Panc1 (cell line): ENCODE measurements at regions not wholly inside any gene's neighbourhood (a gene's known extent, or its start where the extent isn't known, plus 50 kb on each side); places are given as distances from the start of the nearest gene placed in this dataset.

Experiments used
- ATAC-seq: fragments of 200-7000 bp; cut with Tn5 transposase; 2 replicates; pipeline ENCODE4 v1.9.1; 2020; ENCODE audit warnings: mild to moderate bottlenecking, moderate library complexity
- BruUV-seq: library from RNA; stranded (reverse); fragments of 400-500 nt; replicated peaks from 2 replicates; lab custom pipeline; 2021; lab: Mats Ljungman, UMichigan
- CTCF ChIA-PET: fragments of 300-600 bp; sonication (Branson Sonifier 250); formaldehyde crosslinking; loops from one replicate; lab custom pipeline; 2022; ENCODE audit warnings: antibody characterized with exemption; lab: Charles Lee
- POLR2A ChIA-PET: fragments of 300-600 bp; sonication (Branson Sonifier 250); formaldehyde crosslinking; loops from one replicate; lab custom pipeline; 2022; ENCODE audit warnings: antibody characterized with exemption; lab: Charles Lee
- DNase-seq: peaks from one replicate; pipeline ENCODE4 v3.0.0-alpha.2; 2010; ENCODE audit warnings: low read depth, low spot score
- H3K27ac ChIP-seq: 2 replicates; pipeline ENCODE4 v1.5.1; 2011; ENCODE audit warnings: mild to moderate bottlenecking, low read length, inconsistent platforms
- H3K27me3 ChIP-seq: fragments of 200-500 bp; sonication (Bioruptor generic); 2 replicates; pipeline ENCODE4 v1.6.0; 2014; ENCODE audit warnings: low read length, inconsistent platforms; ENCODE audit not compliant: control insufficient read depth, insufficient read depth
- H3K36me3 ChIP-seq: fragments of 200-500 bp; sonication (Bioruptor generic); 2 replicates; pipeline ENCODE4 v1.5.1; 2014; ENCODE audit warnings: inconsistent platforms, mild to moderate bottlenecking, low read length, moderate library complexity; ENCODE audit not compliant: control insufficient read depth, insufficient read depth
- H3K4me1 ChIP-seq: 2 replicates; pipeline ENCODE4 v1.5.1; 2011; ENCODE audit warnings: inconsistent platforms, mild to moderate bottlenecking, low read length, moderate library complexity; ENCODE audit not compliant: control insufficient read depth, insufficient read depth
- H3K4me3 ChIP-seq, 2 experiments: 2 replicates each; pipeline ENCODE4 v1.5.1; 2011 to 2012; ENCODE audit warnings: low read depth in 2 of 2, low read length in 2 of 2, mild to moderate bottlenecking in 2 of 2, inconsistent platforms in 1 of 2, moderate library complexity in 1 of 2
- H3K9me3 ChIP-seq: fragments of 200-500 bp; sonication (Bioruptor generic); 2 replicates; pipeline ENCODE4 v1.5.1; 2014; ENCODE audit warnings: low read depth, mild to moderate bottlenecking, inconsistent platforms, low read length, moderate library complexity; ENCODE audit not compliant: control insufficient read depth, insufficient read depth
- POLR2AphosphoS5 ChIP-seq: IDR thresholded peaks from 2 replicates; pipeline ENCODE4 v1.6.1; 2012; ENCODE audit warnings: mild to moderate bottlenecking, low read depth, low read length, moderate library complexity
- SIN3A ChIP-seq: IDR thresholded peaks from 2 replicates; pipeline ENCODE4 v1.6.1; 2012; ENCODE audit warnings: low read depth, mild to moderate bottlenecking, low read length, moderate library complexity, borderline replicate concordance; ENCODE audit not compliant: insufficient read depth
- TCF7L2 ChIP-seq: IDR thresholded peaks from 2 replicates; pipeline ENCODE4 v1.6.1; 2011; ENCODE audit warnings: mild to moderate bottlenecking, low read depth, low read length, inconsistent platforms
- in situ Hi-C: cut with HindIII; loops from 2 replicates; pipeline ENCODE4 v1.10.0; 2016; ENCODE audit warnings: low sequenced_read_pairs, low pct_unique_long_range_greater_than_20kb
- intact Hi-C: fragments of 100-400 bp; cut with micrococcal nuclease; formaldehyde crosslinking; loops from one replicate; pipeline ENCODE4 v1.10.0; 2022; ENCODE audit not compliant: unreplicated experiment
- TF ChIP-seq, protein P1 (sequence below), 2 experiments: IDR thresholded peaks; 2 replicates each; pipeline ENCODE4 v1.6.1; 2011 to 2012; ENCODE audit warnings: low read depth in 2 of 2, control low read depth in 1 of 2, low read length in 1 of 2, mild to moderate bottlenecking in 1 of 2, moderate library complexity in 1 of 2; ENCODE audit not compliant: insufficient read depth in 1 of 2
- TF ChIP-seq, protein P2 (sequence below): fragments of 450-650 bp; IDR thresholded peaks from 2 replicates; pipeline ENCODE4 v1.5.1; 2017; ENCODE audit warnings: mild to moderate bottlenecking

- Histone ChIP-seq H3K4me3 (no peak overlapping the region), H3K36me3 (no peaks in the 10 kb centered on the region), H3K27me3 (no peaks in the 10 kb centered on the region), H3K9me3 (no peaks in the 10 kb centered on the region), H3K27ac (no peak overlapping the region), H3K4me1 (no peaks in the 10 kb centered on the region)
- ATAC-seq (no peak), DNase-seq (no peak)
- in situ Hi-C loops: no loop called here
- ChIA-PET POLR2A (no interaction called here), CTCF (no interaction called here)
- TF ChIP-seq, protein P1, sequence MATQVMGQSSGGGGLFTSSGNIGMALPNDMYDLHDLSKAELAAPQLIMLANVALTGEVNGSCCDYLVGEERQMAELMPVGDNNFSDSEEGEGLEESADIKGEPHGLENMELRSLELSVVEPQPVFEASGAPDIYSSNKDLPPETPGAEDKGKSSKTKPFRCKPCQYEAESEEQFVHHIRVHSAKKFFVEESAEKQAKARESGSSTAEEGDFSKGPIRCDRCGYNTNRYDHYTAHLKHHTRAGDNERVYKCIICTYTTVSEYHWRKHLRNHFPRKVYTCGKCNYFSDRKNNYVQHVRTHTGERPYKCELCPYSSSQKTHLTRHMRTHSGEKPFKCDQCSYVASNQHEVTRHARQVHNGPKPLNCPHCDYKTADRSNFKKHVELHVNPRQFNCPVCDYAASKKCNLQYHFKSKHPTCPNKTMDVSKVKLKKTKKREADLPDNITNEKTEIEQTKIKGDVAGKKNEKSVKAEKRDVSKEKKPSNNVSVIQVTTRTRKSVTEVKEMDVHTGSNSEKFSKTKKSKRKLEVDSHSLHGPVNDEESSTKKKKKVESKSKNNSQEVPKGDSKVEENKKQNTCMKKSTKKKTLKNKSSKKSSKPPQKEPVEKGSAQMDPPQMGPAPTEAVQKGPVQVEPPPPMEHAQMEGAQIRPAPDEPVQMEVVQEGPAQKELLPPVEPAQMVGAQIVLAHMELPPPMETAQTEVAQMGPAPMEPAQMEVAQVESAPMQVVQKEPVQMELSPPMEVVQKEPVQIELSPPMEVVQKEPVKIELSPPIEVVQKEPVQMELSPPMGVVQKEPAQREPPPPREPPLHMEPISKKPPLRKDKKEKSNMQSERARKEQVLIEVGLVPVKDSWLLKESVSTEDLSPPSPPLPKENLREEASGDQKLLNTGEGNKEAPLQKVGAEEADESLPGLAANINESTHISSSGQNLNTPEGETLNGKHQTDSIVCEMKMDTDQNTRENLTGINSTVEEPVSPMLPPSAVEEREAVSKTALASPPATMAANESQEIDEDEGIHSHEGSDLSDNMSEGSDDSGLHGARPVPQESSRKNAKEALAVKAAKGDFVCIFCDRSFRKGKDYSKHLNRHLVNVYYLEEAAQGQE (IDR thresholded peaks at IDR 0.05; ENCODE audit: insufficient read depth in 1 of 2, low read depth in 2 of 2, low read length in 1 of 2): no peak
- no peak for TF ChIP-seq POLR2AphosphoS5
- TF ChIP-seq, protein P2, sequence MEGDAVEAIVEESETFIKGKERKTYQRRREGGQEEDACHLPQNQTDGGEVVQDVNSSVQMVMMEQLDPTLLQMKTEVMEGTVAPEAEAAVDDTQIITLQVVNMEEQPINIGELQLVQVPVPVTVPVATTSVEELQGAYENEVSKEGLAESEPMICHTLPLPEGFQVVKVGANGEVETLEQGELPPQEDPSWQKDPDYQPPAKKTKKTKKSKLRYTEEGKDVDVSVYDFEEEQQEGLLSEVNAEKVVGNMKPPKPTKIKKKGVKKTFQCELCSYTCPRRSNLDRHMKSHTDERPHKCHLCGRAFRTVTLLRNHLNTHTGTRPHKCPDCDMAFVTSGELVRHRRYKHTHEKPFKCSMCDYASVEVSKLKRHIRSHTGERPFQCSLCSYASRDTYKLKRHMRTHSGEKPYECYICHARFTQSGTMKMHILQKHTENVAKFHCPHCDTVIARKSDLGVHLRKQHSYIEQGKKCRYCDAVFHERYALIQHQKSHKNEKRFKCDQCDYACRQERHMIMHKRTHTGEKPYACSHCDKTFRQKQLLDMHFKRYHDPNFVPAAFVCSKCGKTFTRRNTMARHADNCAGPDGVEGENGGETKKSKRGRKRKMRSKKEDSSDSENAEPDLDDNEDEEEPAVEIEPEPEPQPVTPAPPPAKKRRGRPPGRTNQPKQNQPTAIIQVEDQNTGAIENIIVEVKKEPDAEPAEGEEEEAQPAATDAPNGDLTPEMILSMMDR: peak; percentile 37
- TF ChIP-seq SIN3A: no peak
- intact Hi-C loops: no loop called here
- BruUV-seq: no TSS peak
Measured at GRCh38 chr6:11413117-11413687, 124.3 kb upstream of the TMEM170B start.

DNA sequence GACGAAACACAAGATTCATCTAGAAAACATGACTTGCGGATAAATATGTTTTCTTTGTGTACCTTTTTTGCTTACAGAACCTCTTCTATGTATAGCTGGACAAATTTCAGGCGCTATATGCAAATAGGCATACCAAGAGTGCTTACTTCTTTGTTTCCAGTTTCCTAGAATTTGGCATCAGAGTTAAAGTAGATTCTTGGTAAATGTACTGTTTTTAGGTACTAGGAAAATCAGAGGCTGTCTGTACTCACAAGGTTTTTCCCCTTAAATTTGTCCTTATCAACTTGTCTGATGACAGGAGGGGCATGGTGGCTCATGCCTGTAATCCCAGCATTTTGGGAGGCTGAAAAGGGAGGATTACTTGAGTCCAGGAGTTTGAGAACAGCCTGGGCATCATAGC, 124.9 kb upstream of the TMEM170B start:
- no TSS peak for BruUV-seq
- Histone ChIP-seq H3K36me3 (no peaks in the 10 kb centered on the region), H3K27ac (no peak overlapping the region), H3K4me3 (no peak overlapping the region), H3K9me3 (no peaks in the 10 kb centered on the region), H3K4me1 (no peaks in the 10 kb centered on the region), H3K27me3 (no peaks in the 10 kb centered on the region)
- TF ChIP-seq POLR2AphosphoS5: no peak
- TF ChIP-seq, protein P1 (IDR thresholded peaks at IDR 0.05; ENCODE audit: insufficient read depth in 1 of 2, low read depth in 2 of 2, low read length in 1 of 2): no peak
- no peak for TF ChIP-seq TCF7L2
- TF ChIP-seq SIN3A: no peak
- TF ChIP-seq, protein P2: no peak
- ChIA-PET CTCF (interaction anchor here (0.5 kb wide), 1 partner anchor 183 kb away, joined by 4 read pairs; no protein-coding TSS in a partner anchor), POLR2A (no interaction called here)
- no peak for DNase-seq
- intact Hi-C loops (no loop called here), in situ Hi-C loops (no loop called here)
- ATAC-seq: no peak
